T-cell (primary cell): ENCODE measurements at regions not wholly inside any gene's neighbourhood (a gene's known extent, or its start where the extent isn't known, plus 50 kb on each side); places are given as distances from the start of the nearest gene placed in this dataset.

Source experiments
- ATAC-seq, 4 experiments: fragments of 200-7000 bp in 3 of 4; fragments of 150-1000 bp in 1 of 4; cut with Tn5 transposase; replicated peaks in 1 of 4; 1 replicate in 3 of 4; 2 replicates in 1 of 4; pipeline ENCODE4 v1.10.0; 2021; ENCODE audit warnings: moderate library complexity in 3 of 4, mild to moderate bottlenecking in 2 of 4, moderate number of reproducible peaks in 1 of 4
- CTCF ChIA-PET, 2 donors: fragments of 300-600 bp; sonication (Branson Sonifier 250); formaldehyde crosslinking; loops; one replicate each; lab custom pipeline; 2022; ENCODE audit warnings: antibody characterized with exemption in 2 of 2; lab: Charles Lee
- POLR2A ChIA-PET, 2 donors: fragments of 300-600 bp; sonication (Branson Sonifier 250); formaldehyde crosslinking; loops; one replicate each; lab custom pipeline; 2022; ENCODE audit warnings: antibody characterized with exemption in 2 of 2; lab: Charles Lee
- DNase-seq, 35 experiments: peaks; one replicate each; pipeline versions ENCODE4 v3.0.0 to v3.0.0-alpha.2; 2013 to 2023
- H3K27ac ChIP-seq: one replicate; pipeline ENCODE4 v1.5.1; 2013; ENCODE audit warnings: low read length
- H3K27me3 ChIP-seq, 2 experiments: replicated peaks in 1 of 2; 1 replicate in 1 of 2; 2 replicates in 1 of 2; pipeline versions ENCODE4 v1.6.1 to v1.7.0; 2013; ENCODE audit warnings: low read length in 1 of 2, mixed read lengths in 1 of 2; ENCODE audit not compliant: control insufficient read depth in 2 of 2, insufficient read depth in 2 of 2; ENCODE audit errors: extremely low read depth in 1 of 2
- H3K36me3 ChIP-seq, 2 donors: 1 replicate in 1 of 2; 2 replicates in 1 of 2; pipeline versions ENCODE4 v1.6.1 to v1.7.0; 2013; ENCODE audit warnings: low read length in 1 of 2; ENCODE audit not compliant: control insufficient read depth in 2 of 2, insufficient read depth in 1 of 2; ENCODE audit errors: extremely low read depth in 1 of 2
- H3K4me1 ChIP-seq, 2 experiments: 1 replicate in 1 of 2; 2 replicates in 1 of 2; pipeline versions ENCODE4 v1.6.1 to v1.7.0; 2013; ENCODE audit warnings: low read length in 2 of 2, mixed read lengths in 1 of 2; ENCODE audit not compliant: insufficient read depth in 2 of 2, control insufficient read depth in 1 of 2; ENCODE audit errors: extremely low read depth in 1 of 2
- H3K4me3 ChIP-seq, 2 donors: 1 replicate in 1 of 2; 2 replicates in 1 of 2; pipeline versions ENCODE4 v1.5.1 to v1.7.0; 2013; ENCODE audit warnings: mild to moderate bottlenecking in 2 of 2, low read length in 1 of 2, moderate library complexity in 1 of 2; ENCODE audit not compliant: control insufficient read depth in 1 of 2; ENCODE audit errors: extremely low read depth in 1 of 2
- H3K9me3 ChIP-seq: 2 replicates; pipeline ENCODE4 v1.7.0; 2013
- H3K27ac Mint-ChIP-seq, 2 donors: one replicate each; pipeline ENCODE4 v1.8.0; 2020 to 2021; ENCODE audit warnings: mild to moderate bottlenecking in 2 of 2, mixed read lengths in 2 of 2
- H3K27me3 Mint-ChIP-seq, 2 donors: one replicate each; pipeline ENCODE4 v1.8.0; 2021 to 2022; ENCODE audit warnings: mixed read lengths in 2 of 2
- H3K36me3 Mint-ChIP-seq: one replicate; pipeline ENCODE4 v1.8.0; 2021; ENCODE audit warnings: mixed read lengths
- H3K4me1 Mint-ChIP-seq, 3 donors: one replicate each; pipeline ENCODE4 v1.8.0; 2020 to 2022; ENCODE audit warnings: mixed read lengths in 3 of 3, mild to moderate bottlenecking in 1 of 3
- H3K4me3 Mint-ChIP-seq, 3 donors: one replicate each; pipeline ENCODE4 v1.8.0; 2020 to 2022; ENCODE audit warnings: mild to moderate bottlenecking in 3 of 3, mixed read lengths in 3 of 3, moderate library complexity in 3 of 3
- H3K9me3 Mint-ChIP-seq, 3 donors: one replicate each; pipeline ENCODE4 v1.8.0; 2020 to 2022; ENCODE audit warnings: mixed read lengths in 3 of 3
- WGBS: methylation state at CpG from one replicate; pipeline ENCODE4 v1.1.5; 2013; ENCODE audit warnings: missing lambda C conversion rate; ENCODE audit not compliant: insufficient coverage; 5-methylcytosine and 5-hydroxymethylcytosine counted together

- no peak for DNase-seq
- Histone ChIP-seq H3K4me1 (no peaks in the 10 kb centered on the region), H3K27ac (no peak overlapping the region), H3K36me3 (no peaks in the 10 kb centered on the region), H3K9me3 (no peaks in the 10 kb centered on the region), H3K27me3 (no peaks in the 10 kb centered on the region), H3K4me3 (no peak overlapping the region)
- no peak for ATAC-seq
- peaks cover 0 to 2% (median 0%) of the 10 kb centered on the region in 3 donors for H3K9me3 Mint-ChIP-seq
- no peak overlapping the region for H3K27ac Mint-ChIP-seq
- no peaks in the 10 kb centered on the region for H3K4me1 Mint-ChIP-seq
- ChIA-PET POLR2A (no interaction called here), CTCF (interaction anchor here in 1 of 2 donors (0.5 kb wide), 1 partner anchor 82 kb away, joined by 3 read pairs; no protein-coding TSS in a partner anchor)
- H3K36me3 Mint-ChIP-seq = no peaks in the 10 kb centered on the region
- H3K4me3 Mint-ChIP-seq = no peak overlapping the region
- WGBS = 63% methylated on average over 6 of the region's 13 CpGs
- H3K27me3 Mint-ChIP-seq = no peaks in the 10 kb centered on the region
Observed at GRCh38 chr6:121932076-121932991, 467.1 kb upstream of the HSF2 start.

GRCh38 chr6:121934451-121934850, 465.0 kb upstream of the HSF2 start:
- Mint-ChIP-seq H3K4me1 (no peaks in the 10 kb centered on the region), H3K27ac (no peak overlapping the region), H3K27me3 (no peaks in the 10 kb centered on the region), H3K4me3 (no peak overlapping the region), H3K36me3 (no peaks in the 10 kb centered on the region), H3K9me3 (peaks cover 0 to 8% (median 5%) of the 10 kb centered on the region in 3 donors)
- Histone ChIP-seq H3K27ac (no peak overlapping the region), H3K27me3 (no peaks in the 10 kb centered on the region), H3K9me3 (no peaks in the 10 kb centered on the region), H3K4me3 (no peak overlapping the region), H3K36me3 (no peaks in the 10 kb centered on the region), H3K4me1 (no peaks in the 10 kb centered on the region)
- no CpG with 5 or more reads among the region's 2 CpGs for WGBS
- ChIA-PET CTCF (no interaction called here), POLR2A (no interaction called here)
- ATAC-seq = no peak
- DNase-seq = no peak

GRCh38 chr6:121940728-121941127, 458.7 kb upstream of the HSF2 start:
- no peak for DNase-seq
- Mint-ChIP-seq H3K4me1 (no peaks in the 10 kb centered on the region), H3K9me3 (peaks cover 5 to 40% (median 19%) of the 10 kb centered on the region in 3 donors), H3K27ac (no peak overlapping the region), H3K4me3 (no peak overlapping the region), H3K27me3 (no peaks in the 10 kb centered on the region), H3K36me3 (no peaks in the 10 kb centered on the region)
- no peak for ATAC-seq
- ChIA-PET CTCF (no interaction called here), POLR2A (no interaction called here)
- H3K36me3 ChIP-seq = no peaks in the 10 kb centered on the region
- no peak overlapping the region for H3K27ac ChIP-seq
- H3K9me3 ChIP-seq = no peaks in the 10 kb centered on the region
- no peaks in the 10 kb centered on the region for H3K27me3 ChIP-seq
- H3K4me1 ChIP-seq = no peaks in the 10 kb centered on the region
- no peak overlapping the region for H3K4me3 ChIP-seq
- WGBS = no CpG with 5 or more reads among the region's 2 CpGs

- Mint-ChIP-seq H3K4me3 (no peak overlapping the region), H3K4me1 (no peaks in the 10 kb centered on the region), H3K9me3 (peaks cover 5 to 32% (median 15%) of the 10 kb centered on the region in 3 donors), H3K36me3 (no peaks in the 10 kb centered on the region), H3K27me3 (no peaks in the 10 kb centered on the region), H3K27ac (no peak overlapping the region)
- no peak for DNase-seq
- no peak for ATAC-seq
- WGBS = no CpG with 5 or more reads among the region's 1 CpG
- ChIA-PET CTCF (no interaction called here), POLR2A (no interaction called here)
- no peak overlapping the region for H3K4me3 ChIP-seq
- no peak overlapping the region for H3K27ac ChIP-seq
- no peaks in the 10 kb centered on the region for H3K9me3 ChIP-seq
- no peaks in the 10 kb centered on the region for H3K27me3 ChIP-seq
- H3K36me3 ChIP-seq = no peaks in the 10 kb centered on the region
- H3K4me1 ChIP-seq = no peaks in the 10 kb centered on the region
Observed at GRCh38 chr6:121944354-121944753, 455.1 kb upstream of the HSF2 start.

- no peaks in the 10 kb centered on the region for H3K36me3 ChIP-seq
- POLR2A ChIA-PET = interaction anchor here in 1 of 2 donors (0.7 kb wide), 1 partner anchor 21 kb away, joined by 6 read pairs; no protein-coding TSS in a partner anchor
- no peaks in the 10 kb centered on the region for H3K4me1 Mint-ChIP-seq
- H3K4me3 Mint-ChIP-seq = no peak overlapping the region
- H3K36me3 Mint-ChIP-seq = no peaks in the 10 kb centered on the region
- 41% methylated on average over 2 of the region's 4 CpGs for WGBS
- no peaks in the 10 kb centered on the region for H3K9me3 Mint-ChIP-seq
- no peaks in the 10 kb centered on the region for H3K4me1 ChIP-seq
- CTCF ChIA-PET = no interaction called here
- H3K4me3 ChIP-seq = no peak overlapping the region
- no peak for ATAC-seq
- H3K27me3 ChIP-seq = no peaks in the 10 kb centered on the region
- peaks cover 0 to 3% of the 10 kb centered on the region in 2 donors for H3K27me3 Mint-ChIP-seq
- H3K27ac Mint-ChIP-seq = no peak overlapping the region
- DNase-seq = no peak
- H3K9me3 ChIP-seq = no peaks in the 10 kb centered on the region
- no peak overlapping the region for H3K27ac ChIP-seq
Observed at GRCh38 chr6:121951123-121951522, 448.3 kb upstream of the HSF2 start.

GRCh38 chr6:121951918-121952379, 447.5 kb upstream of the HSF2 start:
- H3K9me3 ChIP-seq = no peaks in the 10 kb centered on the region
- H3K36me3 Mint-ChIP-seq = no peaks in the 10 kb centered on the region
- ATAC-seq = no peak
- DNase-seq = no peak
- H3K27ac Mint-ChIP-seq = no peak overlapping the region
- no peaks in the 10 kb centered on the region for H3K36me3 ChIP-seq
- H3K4me1 ChIP-seq = no peaks in the 10 kb centered on the region
- H3K27me3 ChIP-seq = no peaks in the 10 kb centered on the region
- no peaks in the 10 kb centered on the region for H3K9me3 Mint-ChIP-seq
- ChIA-PET POLR2A (interaction anchor here in 1 of 2 donors (0.7 kb wide), 1 partner anchor 22 kb away, joined by 6 read pairs; no protein-coding TSS in a partner anchor), CTCF (interaction anchor here in 1 of 2 donors (0.6 kb wide), 1 partner anchor 41 kb away, joined by 4 read pairs; no protein-coding TSS in a partner anchor)
- WGBS = 100% methylated on average over 2 of the region's 5 CpGs
- H3K27ac ChIP-seq = no peak overlapping the region
- H3K4me3 ChIP-seq = no peak overlapping the region
- H3K4me3 Mint-ChIP-seq = no peak overlapping the region
- no peaks in the 10 kb centered on the region for H3K4me1 Mint-ChIP-seq
- H3K27me3 Mint-ChIP-seq = peaks cover 0 to 3% of the 10 kb centered on the region in 2 donors
